HEK293T (cell line): ENCODE measurements at regions not wholly inside any gene's neighbourhood (a gene's known extent, or its start where the extent isn't known, plus 50 kb on each side); places are given as distances from the start of the nearest gene placed in this dataset.

Experiments used
- CTCF ChIA-PET: fragments of 350-600 bp; formaldehyde crosslinking; extraction: SDS; loops from one replicate; lab custom pipeline; 2021; ENCODE audit warnings: antibody characterized with exemption, inconsistent platforms; lab: Yijun Ruan, JAX
- POLR2A ChIA-PET: fragments of 350-600 bp; formaldehyde crosslinking; extraction: SDS; loops from one replicate; lab custom pipeline; 2020; ENCODE audit warnings: antibody characterized with exemption, inconsistent platforms; lab: Yijun Ruan, JAX
- DNase-seq: peaks from one replicate; pipeline ENCODE4 v3.0.0; 2012; ENCODE audit warnings: mixed read lengths; ENCODE audit errors: extremely low spot score
- ARNT ChIP-seq: fragments of 450-650 bp; IDR thresholded peaks from 2 replicates; pipeline ENCODE4 v1.6.1; 2017; ENCODE audit warnings: mild to moderate bottlenecking
- BHLHE40 ChIP-seq: fragments of 450-650 bp; IDR thresholded peaks from 2 replicates; pipeline ENCODE4 v1.6.1; 2016; ENCODE audit warnings: mild to moderate bottlenecking, moderate library complexity, borderline replicate concordance
- CTBP1 ChIP-seq: fragments of 450-650 bp; IDR thresholded peaks from 2 replicates; pipeline ENCODE4 v1.6.1; 2016; ENCODE audit warnings: borderline replicate concordance
- ELF4 ChIP-seq: fragments of 450-650 bp; IDR thresholded peaks from 2 replicates; pipeline ENCODE4 v1.6.1; 2017; ENCODE audit warnings: antibody characterized with exemption
- FOXA1 ChIP-seq: fragments of 450-650 bp; IDR thresholded peaks from 2 replicates; pipeline ENCODE4 v1.6.1; 2016; ENCODE audit warnings: mild to moderate bottlenecking
- FOXK2 ChIP-seq: fragments of 450-650 bp; IDR thresholded peaks from 2 replicates; pipeline ENCODE4 v1.6.1; 2016; ENCODE audit warnings: mild to moderate bottlenecking
- FOXM1 ChIP-seq: fragments of 450-650 bp; IDR thresholded peaks from 2 replicates; pipeline ENCODE4 v1.6.1; 2017; ENCODE audit warnings: mild to moderate bottlenecking, borderline replicate concordance
- HDGF ChIP-seq: fragments of 450-650 bp; IDR thresholded peaks from 2 replicates; pipeline ENCODE4 v1.6.1; 2017; ENCODE audit warnings: antibody characterized with exemption, borderline replicate concordance
- L3MBTL2 ChIP-seq: fragments of 450-650 bp; conservative IDR thresholded peaks from 2 replicates; pipeline ENCODE4 v1.6.1; 2016; ENCODE audit warnings: mild to moderate bottlenecking
- LEF1 ChIP-seq: fragments of 450-650 bp; IDR thresholded peaks from 2 replicates; pipeline ENCODE4 v1.6.1; 2017; ENCODE audit warnings: mild to moderate bottlenecking, borderline replicate concordance
- NFRKB ChIP-seq: fragments of 450-650 bp; IDR thresholded peaks from 2 replicates; pipeline ENCODE4 v1.6.1; 2016; ENCODE audit warnings: mild to moderate bottlenecking, moderate library complexity
- PKNOX1 ChIP-seq: fragments of 450-650 bp; IDR thresholded peaks from 2 replicates; pipeline ENCODE4 v1.6.1; 2016
- SP1 ChIP-seq: fragments of 450-650 bp; IDR thresholded peaks from 2 replicates; pipeline ENCODE4 v1.6.1; 2017
- SUZ12 ChIP-seq: fragments of 450-650 bp; IDR thresholded peaks from 2 replicates; pipeline ENCODE4 v1.6.1; 2016; ENCODE audit warnings: mild to moderate bottlenecking
- TARDBP ChIP-seq: fragments of 450-650 bp; IDR thresholded peaks from 2 replicates; pipeline ENCODE4 v1.6.1; 2016
- ZNF384 ChIP-seq: fragments of 450-650 bp; IDR thresholded peaks from 2 replicates; pipeline ENCODE4 v1.6.1; 2016

GRCh38 chr7:10888861-10889260 is 84.8 kb upstream of the PHF14 start:
- ChIA-PET POLR2A (no interaction called here), CTCF (no interaction called here)
- TF ChIP-seq FOXK2, result no peak
- DNase-seq, result no peak

- DNase-seq, result peak; percentile 64
- TF ChIP-seq ARNT (no peak), LEF1 (no peak), SUZ12 (no peak), PKNOX1 (no peak), TARDBP (no peak), BHLHE40 (no peak), SP1 (no peak), NFRKB (no peak), HDGF (no peak), FOXM1 (no peak), CTBP1 (no peak), ELF4 (no peak), ZNF384 (no peak), FOXA1 (no peak), L3MBTL2 (no peak), FOXK2 (no peak)
- ChIA-PET CTCF (no interaction called here), POLR2A (no interaction called here)
Measured at GRCh38 chr7:10889266-10889898, 84.3 kb upstream of the PHF14 start.

DNA sequence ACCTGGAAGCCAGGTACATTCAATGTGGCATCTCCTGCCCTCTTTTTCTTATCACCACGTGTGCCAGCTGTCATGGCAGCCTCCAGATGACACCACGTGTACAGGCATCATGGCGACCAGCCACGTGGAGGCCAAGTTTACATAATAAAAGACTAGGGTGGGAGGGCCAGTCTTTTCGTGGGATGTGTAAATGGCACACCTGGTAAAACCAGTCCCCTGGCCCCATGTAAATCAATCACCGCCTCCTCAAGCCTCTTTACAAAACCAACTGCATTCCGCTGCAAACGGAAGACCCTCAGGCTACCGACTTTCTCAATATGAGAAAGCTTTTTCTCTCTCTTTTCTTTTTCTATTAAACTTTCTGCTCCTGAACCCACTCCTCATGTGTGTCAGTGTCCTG is 65.1 kb upstream of the PHF14 start:
- TF ChIP-seq CTBP1, result no peak
- TF ChIP-seq HDGF, result no peak
- no peak for TF ChIP-seq SP1
- TF ChIP-seq FOXK2, result no peak
- TF ChIP-seq TARDBP, result no peak
- TF ChIP-seq PKNOX1, result no peak
- no peak for TF ChIP-seq FOXM1
- TF ChIP-seq NFRKB, result no peak
- no peak for TF ChIP-seq BHLHE40
- TF ChIP-seq SUZ12, result no peak
- no peak for TF ChIP-seq L3MBTL2
- no peak for TF ChIP-seq ELF4
- no peak for DNase-seq
- CTCF ChIA-PET, result interaction anchor here (0.7 kb wide), 1 partner anchor 464 kb away, joined by 3 read pairs; no protein-coding TSS in a partner anchor
- POLR2A ChIA-PET, result no interaction called here

DNA sequence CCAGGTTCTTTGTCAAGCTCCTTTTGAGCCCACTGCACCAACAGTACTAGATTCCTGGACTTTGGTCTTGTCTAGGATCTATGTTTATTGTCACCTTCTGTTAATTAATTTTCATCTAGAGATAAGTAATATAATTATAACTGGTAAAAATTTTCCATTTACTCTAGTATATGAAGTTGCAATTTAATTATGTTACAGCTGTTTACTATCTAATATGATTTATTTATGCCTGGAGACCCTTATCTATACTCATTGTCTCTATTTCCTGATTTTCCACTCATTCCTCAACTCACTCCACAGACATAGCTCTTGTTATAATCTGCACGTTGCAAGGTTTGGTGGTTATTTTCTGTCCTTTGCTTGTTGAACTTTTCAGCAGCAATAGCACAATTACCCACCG is 63.2 kb upstream of the PHF14 start:
- ChIA-PET POLR2A (no interaction called here), CTCF (no interaction called here)
- TF ChIP-seq ELF4 (no peak), L3MBTL2 (no peak), TARDBP (no peak), ARNT (no peak), FOXM1 (no peak), HDGF (no peak), ZNF384 (no peak), SUZ12 (no peak), PKNOX1 (no peak), SP1 (no peak), NFRKB (no peak)
- no peak for DNase-seq

DNA sequence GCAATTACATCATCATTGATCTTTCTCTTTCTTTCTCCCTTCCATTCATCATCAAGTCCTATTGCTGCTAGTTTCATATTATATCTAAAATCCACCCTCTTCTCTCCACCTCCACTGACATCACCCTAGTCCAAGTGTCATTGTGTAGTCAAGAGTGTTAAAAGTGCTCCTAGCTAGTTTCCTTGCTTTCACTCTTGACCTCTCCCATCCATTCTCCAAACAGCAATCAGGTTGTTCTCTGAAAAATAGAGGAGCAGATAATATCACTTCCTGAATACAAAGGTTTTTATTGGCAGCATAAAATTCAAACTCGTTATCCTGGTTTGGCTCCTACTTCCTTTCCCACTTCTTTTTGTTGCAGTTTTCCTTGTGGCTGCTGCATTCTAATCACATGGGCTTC is 61.6 kb upstream of the PHF14 start:
- ChIA-PET CTCF (no interaction called here), POLR2A (no interaction called here)
- TF ChIP-seq HDGF, result no peak
- no peak for TF ChIP-seq ELF4
- no peak for TF ChIP-seq FOXM1
- TF ChIP-seq L3MBTL2, result no peak
- TF ChIP-seq FOXA1, result no peak
- TF ChIP-seq PKNOX1, result no peak
- TF ChIP-seq CTBP1, result no peak
- no peak for TF ChIP-seq TARDBP
- TF ChIP-seq BHLHE40, result no peak
- no peak for TF ChIP-seq SP1
- TF ChIP-seq SUZ12, result no peak
- no peak for TF ChIP-seq FOXK2
- no peak for TF ChIP-seq LEF1
- no peak for TF ChIP-seq NFRKB
- no peak for TF ChIP-seq ZNF384
- TF ChIP-seq ARNT, result no peak
- DNase-seq, result no peak

DNA sequence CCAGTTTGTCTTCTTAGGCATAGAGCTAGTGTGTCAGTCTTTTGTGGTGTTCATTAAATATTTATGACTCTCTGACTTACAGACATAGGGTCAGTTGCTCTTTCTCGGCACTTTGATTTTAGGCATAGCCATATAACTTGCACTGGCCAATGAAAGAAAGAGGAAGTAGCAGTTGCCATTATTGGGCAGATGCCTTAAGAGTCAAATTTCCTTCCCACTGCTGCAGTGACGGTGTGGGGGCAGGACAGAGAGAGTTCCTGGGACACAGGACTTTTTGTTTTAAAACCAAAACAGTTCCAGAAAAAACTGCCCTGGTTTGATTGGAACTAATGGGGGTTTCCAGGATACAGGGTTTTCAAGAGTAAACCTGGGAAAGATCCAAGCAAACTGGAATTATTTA is 60.2 kb upstream of the PHF14 start:
- ChIA-PET CTCF (no interaction called here), POLR2A (no interaction called here)
- TF ChIP-seq NFRKB (no peak), L3MBTL2 (no peak), FOXM1 (no peak), FOXA1 (no peak), TARDBP (no peak), LEF1 (no peak), ARNT (no peak), SP1 (no peak), SUZ12 (no peak), BHLHE40 (no peak), CTBP1 (no peak), ZNF384 (no peak), ELF4 (no peak), PKNOX1 (no peak), HDGF (no peak), FOXK2 (no peak)
- no peak for DNase-seq
